CD4-positive, alpha-beta T cell treated with Interleukin-17A for 1 hour (primary cell): ENCODE measurements at regions not wholly inside any gene's neighbourhood (a gene's known extent, or its start where the extent isn't known, plus 50 kb on each side); places are given as distances from the start of the nearest gene placed in this dataset.
"Not testable (repeated sequence)": the region's sequence is repeated elsewhere in the genome, so short reads cannot be mapped to it uniquely, and the experiment has no call there.

Source experiments
- DNase-seq: peaks from one replicate; pipeline ENCODE4 v3.0.0-alpha.2; 2020

DNA sequence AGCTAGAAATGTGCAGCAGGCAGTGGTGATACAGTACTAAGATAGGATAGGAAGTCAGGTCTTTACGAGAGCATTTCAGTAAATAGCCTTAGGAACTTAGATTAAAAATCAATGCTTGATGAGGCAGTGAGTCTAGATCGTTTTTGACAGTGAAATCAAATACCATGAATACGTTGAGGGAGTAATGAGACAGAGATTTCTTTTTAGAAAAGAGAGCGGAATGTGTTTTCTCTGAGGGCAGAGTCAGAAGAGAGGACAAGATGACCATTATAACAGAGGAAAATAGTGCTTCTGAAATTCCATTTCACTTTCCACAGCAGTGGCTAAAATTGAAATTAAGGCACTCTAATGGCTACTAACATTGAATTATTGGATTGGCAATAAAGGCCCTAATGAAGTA is 339.6 kb downstream of the UTRN start:
- no peak for DNase-seq

DNA sequence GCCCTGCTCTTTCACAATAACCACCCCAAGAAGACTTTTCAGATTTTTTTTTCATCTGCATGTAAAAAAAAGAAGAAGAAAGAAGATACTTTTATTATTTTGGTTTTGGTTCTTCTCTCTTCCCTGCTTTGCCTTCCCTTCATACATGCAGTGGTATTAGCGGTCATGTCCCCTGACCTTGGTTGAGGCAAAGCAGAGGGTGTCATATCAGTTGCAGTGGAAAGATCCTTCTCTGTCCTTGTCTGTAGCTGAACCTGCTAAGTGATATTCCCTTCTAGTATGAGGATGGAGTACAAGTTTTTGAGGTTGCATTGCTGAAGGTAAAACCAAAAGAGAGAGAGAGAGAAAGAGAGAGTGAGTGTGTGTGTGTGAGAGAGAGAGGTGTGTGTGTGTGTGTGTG is 345.7 kb downstream of the UTRN start:
- no peak for DNase-seq

DNA sequence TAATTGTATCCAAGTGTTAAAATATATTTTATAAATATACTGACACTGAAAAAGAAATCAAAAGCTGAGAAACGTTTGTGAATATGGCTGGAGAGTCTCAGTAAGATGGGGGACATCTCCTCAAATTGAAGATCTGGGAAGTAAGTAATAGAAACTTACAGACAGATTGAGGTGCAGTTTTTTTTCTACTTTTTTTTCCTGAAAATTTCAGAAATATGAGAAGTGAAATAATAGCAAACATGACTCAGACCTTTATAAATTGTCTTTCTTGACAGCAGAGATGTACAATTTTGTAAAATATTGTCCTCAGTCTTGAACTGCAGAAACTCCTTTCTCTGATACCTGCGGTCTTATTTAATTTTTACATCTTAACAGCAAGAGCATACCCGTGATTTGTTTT is 347.1 kb downstream of the UTRN start:
- DNase-seq: no peak

DNA sequence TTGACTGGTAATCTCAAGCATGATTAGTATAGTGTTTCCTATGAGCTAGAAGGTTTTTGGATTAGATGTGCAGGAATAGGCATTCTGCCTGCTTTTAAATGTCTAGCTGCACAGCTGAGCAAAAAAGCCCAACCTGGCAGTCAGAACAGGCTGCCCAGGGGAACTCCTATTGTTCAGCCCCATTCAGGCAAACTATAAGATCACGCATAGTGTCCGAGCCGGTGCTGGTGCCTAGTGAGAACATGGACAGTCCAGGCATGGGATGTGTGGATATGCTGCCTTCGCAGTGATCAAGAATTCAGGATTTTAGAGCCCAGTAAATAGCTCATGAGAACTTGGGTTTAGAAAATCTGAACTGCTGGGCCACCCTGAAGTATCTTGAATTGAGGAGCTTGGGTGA is 348.8 kb downstream of the UTRN start:
- DNase-seq: no peak

DNA sequence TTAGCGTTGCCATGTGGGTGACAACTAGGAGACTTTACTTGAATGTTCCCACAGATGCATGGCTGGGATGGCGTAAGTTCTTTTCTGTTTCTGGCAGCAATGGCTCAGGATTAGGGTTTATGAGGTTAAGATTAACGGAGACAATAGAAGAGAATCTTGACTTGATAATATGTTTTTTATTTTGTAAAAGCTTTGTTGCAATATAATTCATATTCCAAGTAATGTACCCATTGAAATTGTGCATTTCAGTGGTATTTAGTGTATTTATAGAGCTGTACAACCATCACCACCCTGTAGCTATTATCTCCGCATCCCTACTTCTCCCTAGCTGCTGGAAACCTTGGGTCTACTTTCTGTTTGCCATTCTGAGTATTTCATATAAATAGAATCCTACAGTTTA is 349.2 kb downstream of the UTRN start:
- no peak for DNase-seq

DNA sequence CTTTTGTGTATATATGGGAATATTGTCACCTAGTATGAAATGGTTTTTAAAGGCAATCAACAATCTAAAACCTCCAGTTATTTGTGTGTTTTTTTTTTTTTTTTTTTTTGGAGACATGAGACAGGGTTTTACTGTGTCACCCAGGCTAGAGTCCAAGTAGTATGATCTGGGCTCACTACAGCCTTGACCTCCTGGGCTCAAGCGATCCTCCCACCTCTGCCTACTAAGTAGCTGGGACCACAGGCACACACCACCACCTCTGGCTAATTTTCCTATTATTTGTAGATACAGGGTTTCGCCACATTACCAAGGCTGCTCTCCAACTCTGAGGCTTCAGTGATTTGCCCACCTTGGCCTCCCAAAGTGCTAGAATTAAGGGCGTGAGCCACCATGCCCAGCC is 349.9 kb downstream of the UTRN start:
- no peak for DNase-seq

DNA sequence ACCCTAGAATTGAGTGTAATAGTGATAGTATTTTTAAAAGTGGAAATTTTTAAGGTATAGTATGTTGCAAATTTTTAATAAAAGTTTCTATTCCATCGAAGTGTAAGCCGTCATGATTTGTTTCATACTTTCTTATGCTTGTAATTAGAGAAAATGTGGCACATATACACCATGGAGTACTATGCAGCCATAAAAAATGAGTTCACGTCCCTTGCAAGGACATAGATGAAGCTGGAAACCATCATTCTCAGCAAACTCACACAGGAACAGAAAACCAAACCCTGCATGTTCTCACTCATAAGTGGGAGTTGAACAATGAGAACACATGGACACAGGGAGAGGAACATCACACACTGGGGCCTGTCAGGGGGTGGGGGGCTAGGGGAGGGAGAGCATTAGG is 350.9 kb downstream of the UTRN start:
- DNase-seq: not testable (repeated sequence)

DNA sequence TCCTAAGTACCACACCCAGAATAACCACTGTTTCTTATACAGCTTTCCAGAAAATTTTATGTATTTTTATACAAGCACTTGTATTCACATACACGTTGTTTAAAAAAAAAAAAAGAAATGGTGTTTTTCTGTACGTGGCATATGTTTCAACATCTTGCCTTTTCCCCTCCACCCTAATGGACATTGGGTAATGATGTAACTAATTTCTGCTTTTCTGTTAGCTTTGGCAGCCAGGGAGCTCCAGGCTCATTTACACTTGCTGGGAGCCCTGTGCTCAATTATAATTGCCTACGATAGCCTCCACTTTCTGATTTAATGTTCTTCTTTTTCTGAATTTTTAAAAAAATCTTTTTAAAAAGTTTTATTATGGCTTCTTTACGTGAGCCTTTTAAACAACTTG is 352.4 kb downstream of the UTRN start:
- no peak for DNase-seq

DNA sequence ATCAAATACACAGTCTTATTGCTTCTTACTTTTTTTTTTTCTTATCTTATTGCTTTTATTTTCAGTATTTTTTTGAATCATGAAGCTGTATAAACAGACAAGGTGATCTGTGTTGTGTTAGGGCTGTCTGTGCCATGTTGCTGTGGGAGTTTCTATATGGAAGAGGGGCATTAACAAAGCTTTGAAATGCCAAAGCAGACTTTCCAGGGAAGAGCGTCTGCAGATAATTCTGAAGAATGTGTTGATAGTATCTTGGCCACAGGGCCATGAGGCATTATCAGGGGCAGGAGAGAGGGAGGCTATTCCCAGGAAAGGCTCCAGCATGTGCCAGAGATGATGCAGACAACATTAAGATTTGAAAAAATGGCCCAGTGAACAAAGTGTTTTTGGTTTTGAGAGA is 354.5 kb downstream of the UTRN start:
- DNase-seq: no peak

DNA sequence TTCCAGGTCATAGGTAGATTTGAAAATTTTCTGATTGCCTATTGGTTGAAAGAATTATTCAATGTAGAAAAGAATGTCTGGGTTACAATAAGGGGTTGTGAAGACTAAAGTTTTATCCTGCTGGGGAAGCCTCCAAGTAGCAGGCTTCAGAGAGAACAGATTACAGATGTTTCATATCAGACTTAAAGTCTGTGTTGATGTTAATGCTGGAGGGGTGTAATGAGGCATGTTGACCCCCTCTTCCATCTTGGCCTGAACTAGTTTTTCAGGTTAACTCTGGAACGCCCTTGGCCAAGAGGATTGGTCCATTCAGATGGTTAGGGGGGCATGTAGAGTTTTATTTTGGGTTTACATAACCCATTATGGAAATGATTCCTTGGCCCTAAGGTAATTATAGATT is 356.2 kb downstream of the UTRN start:
- DNase-seq: no peak

DNA sequence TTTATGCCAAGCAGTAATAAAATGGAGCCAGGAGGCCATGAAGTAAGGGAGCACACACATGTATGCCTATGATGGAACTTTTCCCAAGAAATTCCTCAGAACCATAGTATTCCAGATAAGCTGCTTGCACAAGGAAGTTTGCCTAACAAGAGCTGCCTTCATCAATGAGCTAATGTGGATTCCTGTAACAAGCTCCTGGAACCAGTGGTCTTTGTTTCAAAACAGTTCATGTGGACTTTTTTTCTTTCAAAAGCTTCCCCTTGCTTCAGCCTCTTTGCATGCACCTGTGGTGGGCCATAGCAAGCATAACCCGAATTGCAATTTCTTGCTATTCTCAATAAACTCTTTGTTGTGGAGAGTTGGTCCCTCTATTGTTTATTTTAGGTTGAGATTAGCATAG is 359.6 kb downstream of the UTRN start:
- no peak for DNase-seq

DNA sequence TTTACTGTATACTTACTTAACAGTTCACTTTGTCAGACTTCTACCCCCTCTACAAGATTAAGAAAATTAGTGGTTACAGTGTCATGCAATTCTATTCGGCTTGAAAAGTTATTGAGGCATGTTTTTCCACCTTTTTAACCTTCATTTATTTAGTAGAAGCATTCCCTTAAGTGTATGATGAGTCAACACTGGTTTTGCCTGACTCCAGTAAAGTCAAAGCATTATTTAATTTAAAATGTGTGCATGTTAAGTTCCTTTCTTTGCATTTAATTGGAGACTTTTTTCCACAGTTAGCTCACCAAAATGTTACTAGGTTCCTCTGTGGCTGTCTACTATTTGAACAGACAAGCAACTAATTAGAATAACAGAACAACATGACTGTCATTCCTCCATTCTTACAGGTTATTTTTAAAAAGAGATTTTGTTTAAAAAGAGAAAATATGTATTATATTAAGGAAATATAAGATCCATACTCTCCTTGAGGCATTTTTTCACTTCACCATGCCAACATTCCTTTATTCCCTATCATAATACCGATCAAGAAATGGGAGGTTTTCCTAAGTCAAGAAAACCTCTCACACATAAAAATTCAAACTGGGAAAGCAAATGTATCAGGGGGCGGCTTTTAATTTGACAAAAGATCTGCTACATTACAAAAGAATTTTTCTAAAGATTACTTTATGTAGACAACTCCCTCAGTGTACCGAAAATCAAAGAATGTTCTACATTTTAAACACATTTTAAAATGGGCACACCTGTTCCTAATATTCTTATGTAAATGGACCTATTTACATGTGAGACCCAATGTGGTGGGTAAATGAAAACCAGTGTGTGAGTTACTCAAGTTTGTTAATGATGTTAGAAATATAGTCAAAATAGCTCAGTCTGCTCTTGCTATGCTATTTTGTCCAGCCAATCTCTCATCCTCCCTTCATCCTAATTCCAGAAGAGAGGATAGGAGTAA is 361.2 kb downstream of the UTRN start:
- no peak for DNase-seq

DNA sequence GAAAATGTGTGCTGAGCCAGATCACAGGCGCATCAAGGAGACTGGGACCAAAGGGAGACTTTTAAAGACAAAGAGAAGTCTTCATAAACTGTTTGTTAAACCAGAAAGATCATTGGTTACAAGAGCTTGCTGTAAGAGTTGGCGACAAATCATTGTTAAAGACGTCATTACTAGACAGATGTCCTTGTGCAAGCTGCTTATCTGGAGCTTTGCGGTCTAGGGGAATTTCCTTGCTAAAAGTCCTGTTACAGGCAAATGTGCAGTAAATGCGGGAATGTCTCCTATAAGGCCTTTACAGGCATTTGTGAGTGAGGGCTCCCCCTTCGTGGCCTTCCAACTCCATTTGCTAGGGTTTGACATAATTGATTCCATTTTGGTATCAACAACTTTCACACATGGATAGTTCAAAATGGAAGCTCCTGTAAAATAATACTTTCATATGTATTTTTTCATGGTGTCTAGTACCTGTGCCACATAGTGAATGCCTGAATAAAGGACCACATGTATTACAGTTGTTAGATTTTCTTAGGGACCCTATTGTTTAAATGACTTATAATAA is 362.4 kb downstream of the UTRN start:
- no peak for DNase-seq

DNA sequence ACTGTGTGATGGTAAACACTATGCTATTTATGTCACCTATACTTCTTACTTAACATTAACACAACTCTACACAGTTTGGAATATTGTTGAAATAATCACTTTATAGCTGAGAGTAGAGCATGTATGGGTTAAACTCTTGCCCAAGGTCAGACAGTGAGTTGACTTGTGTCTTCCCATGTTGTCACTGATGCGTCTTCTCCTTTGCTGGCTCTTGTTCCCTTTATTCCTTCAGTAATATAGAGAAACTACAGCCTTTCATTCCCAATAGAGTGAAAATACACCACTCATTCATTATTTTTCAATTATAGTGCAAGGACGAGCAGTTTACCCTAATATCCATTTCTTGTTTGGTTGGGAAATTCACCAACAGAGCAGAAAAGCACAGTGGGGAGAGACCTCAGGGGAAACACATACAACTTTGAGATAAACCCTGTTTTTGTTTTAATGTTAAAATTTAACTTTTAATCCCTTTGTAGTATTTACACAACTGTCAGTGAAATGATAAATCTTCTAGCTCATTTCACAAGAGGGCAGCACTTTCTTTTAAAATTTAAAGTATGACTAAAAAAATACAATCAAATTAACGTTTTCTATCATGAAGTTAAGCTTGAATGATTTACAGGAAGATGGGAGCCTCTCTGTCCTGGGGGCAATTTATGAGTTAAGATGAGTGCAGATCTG is 363.0 kb downstream of the UTRN start:
- DNase-seq: no peak

DNA sequence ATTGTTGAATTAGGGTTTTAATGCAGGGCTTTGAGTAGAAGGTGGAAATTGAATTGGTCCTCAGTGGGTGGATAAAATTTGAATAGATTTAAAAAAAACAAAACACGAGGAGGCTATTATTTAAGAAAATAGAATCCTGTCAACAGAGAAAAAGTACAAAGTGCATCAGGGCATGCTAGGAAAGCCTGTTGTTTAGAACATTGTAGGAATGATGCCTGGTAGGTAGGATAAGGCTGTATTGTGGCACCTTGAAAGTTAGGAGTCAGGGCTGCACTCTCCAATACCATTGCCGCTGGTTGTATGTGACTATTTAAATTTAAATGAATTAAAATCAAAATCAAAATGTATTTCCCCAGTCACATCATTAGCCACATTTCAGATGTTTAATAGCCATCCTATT is 363.9 kb downstream of the UTRN start:
- DNase-seq: no peak

DNA sequence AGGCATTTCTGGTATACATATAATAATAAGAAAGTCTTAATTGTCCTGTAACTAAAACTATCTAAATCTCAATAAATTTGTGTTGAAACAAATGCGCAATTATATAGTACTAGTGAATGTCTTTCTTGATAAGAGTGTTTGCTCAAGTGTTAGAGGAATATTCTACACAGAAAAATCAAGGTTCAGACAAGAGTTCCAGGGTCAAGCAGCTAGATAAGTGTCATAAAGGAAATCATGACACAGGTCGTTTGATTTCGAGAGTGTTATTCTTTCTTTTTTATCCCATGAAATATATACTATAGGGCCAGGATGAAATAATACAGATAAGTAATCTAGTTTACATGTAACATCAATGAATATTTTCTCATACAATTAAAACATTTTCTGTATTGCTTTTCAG is 366.1 kb downstream of the UTRN start:
- DNase-seq: no peak

DNA sequence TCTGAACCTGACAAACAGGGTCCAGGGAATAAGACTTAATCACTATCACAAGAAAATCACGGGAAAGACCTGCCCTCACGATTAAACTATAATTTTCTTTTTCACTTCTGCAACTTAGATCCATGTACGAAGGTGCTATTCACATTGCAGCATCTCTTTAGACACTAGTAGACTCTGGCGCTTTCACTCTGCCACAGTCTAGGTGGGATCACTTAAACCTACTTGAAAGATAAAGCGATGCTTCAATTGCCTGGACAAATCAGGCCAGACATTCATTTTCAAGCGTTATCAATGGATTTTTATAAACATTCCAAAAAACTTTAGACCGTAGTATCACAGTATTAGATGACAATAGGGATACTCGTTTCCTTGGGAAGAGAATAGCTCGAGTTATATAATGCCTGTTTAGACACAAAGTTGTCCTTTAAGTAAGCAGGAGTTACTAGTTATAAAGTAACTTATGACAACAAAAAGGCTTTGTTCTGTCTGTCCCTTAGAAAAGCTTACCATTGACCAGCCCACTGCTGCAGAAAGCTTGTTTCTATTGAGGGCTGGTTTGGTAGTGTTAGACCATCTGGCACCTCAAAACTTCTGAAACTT is 367.3 kb downstream of the UTRN start:
- no peak for DNase-seq

DNA sequence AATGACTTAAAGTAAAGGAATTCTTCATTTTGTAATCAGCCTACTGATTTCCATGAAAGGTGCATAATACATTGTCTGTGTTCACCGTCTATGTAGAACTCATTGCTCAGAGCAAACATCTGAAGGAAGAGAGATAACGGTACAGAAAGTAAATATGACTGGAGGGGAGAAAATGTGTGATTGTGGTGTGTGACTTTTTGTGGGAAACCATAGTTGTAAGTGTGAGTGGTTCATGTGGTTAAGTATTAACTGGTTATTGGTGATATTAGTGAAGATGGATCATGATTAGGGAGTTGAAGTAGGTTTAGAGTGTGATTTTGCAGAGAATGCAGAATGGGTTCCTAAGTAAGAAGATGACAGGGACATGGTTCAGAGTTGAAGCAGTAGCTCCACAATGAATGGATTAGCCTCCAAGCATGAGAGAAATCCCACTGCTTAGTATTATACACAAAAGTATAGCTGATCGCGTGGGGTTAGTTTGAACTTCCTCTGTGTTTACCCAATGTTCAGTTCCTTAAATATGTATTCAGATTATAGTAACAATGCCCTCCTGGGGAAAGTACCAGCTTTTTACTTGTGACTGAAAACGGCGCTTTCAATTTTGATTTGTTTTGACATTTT is 368.9 kb downstream of the UTRN start:
- peak; percentile 33 for DNase-seq

DNA sequence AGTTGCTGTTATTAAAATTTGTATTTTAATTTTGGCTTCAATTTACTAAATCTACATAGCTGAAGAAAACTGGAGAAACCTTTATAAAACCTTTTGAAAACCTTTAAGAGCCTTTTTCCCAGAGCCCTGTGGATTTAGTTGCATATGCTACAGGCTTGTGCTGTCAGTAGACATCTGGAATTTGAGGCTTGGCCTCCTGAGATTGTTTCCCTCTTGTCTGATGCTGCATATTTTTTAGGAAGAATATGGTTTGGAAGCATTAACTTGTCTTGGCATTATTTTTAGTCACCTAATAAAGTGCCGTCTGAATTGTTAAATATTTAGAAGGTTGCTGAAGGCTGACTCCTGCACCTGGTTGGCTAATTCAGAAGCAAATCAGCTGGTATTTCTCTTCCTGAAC is 369.4 kb downstream of the UTRN start:
- no peak for DNase-seq

DNA sequence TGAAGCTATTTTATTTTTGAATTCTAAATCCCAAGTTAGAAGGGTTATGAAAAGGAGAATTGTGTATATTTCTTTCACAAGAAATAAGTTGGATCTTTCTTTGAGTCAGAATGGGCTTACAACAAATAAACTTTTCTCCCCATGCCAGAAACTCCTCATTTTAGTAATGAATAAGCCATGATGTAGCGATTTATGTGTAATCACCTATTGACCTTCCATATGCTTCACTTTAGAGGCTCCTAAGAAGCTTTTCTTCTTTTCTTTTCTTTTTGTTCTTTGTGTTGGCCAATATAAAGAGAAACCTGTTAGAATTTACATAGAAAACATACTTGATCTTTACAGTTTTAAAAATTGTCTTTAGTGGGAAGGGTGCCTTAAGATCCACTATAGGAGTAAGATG is 370.2 kb downstream of the UTRN start:
- no peak for DNase-seq

DNA sequence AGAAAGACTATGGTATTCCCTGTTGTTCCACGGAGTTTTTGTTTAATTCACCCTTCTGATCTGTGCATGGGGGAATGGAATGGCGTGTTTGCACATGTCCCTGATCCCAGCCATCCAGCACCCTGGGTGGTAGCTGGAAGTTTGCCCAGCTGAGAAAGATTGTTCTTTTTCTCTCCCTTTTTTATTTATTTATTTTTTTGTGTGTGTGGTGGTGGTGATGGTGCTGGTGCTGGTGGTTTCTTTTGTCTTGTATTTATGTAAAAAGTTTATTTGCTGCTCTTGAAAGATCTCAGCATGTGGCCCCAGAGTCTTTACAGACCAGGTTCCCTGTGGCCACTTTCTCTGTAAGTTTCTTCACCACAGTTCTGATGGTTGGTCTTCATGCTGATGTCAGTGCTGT is 372.6 kb downstream of the UTRN start:
- DNase-seq: no peak

DNA sequence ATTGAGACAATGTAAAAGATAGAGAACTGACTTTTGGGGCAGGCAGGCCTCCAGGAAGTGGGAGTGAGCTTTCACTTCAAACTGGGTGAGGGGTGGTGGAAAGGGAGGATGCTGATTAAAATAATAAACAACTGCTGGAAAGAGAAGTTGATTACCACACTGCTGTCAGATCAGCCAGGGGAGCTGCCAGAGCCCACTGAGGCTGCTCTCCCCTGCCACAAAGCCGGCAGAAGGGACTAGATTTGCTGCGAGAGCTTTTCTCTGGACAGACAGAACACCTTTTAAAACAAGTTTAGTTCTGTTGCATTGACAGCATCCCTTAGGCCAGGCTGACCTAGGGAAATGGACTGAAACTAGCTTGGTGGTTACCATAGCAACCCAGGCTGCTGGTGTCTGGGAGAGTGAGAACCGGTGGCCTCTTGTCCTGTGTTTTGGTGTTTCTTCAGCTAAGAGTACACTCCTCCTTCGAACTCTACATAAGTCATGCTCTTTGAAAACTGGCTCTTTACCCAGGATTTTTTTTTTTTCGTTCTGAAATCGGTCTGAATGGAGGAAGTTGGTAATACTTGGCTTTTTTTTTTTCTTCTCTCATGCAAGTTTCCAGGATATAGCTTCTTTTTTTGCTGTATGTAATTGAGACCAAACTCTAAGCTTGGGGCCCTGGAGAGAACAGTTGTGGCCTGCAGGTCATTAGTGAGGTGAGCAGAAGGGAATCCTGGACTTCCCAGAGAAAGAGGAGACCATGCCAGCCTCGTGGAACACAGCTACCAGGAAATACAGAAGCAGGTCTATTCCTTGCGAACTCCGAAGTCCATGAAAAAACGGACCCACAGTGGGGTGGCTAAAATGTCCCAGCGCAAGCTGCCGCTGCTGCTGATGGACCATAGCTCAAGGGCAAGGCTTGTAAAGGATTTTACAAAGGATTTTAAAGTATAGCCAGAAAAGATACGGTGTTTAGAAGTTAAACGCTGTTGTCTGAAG is 374.4 kb downstream of the UTRN start:
- peak; percentile 24 for DNase-seq
